SU-DHL-6 (cell line): ENCODE measurements at regions not wholly inside any gene's neighbourhood (a gene's known extent, or its start where the extent isn't known, plus 50 kb on each side); places are given as distances from the start of the nearest gene placed in this dataset.
"Not testable (repeated sequence)": the region's sequence is repeated elsewhere in the genome, so short reads cannot be mapped to it uniquely, and the experiment has no call there.

Source experiments
- CTCF ChIP-seq: fragments of 200-600 bp; sonication (generic); IDR thresholded peaks from one replicate; pipeline ENCODE4 v1.5.1; 2017; ENCODE audit warnings: antibody characterized with exemption, mild to moderate bottlenecking, low read length, moderate library complexity; ENCODE audit not compliant: insufficient read depth, poor library complexity, severe bottlenecking
- EZH2phosphoT487 ChIP-seq: fragments of 200-600 bp; sonication (generic), shearing (Covaris generic); conservative IDR thresholded peaks from 2 replicates; pipeline ENCODE4 v1.6.1; 2018; ENCODE audit warnings: mild to moderate bottlenecking, antibody characterized with exemption, low read length, moderate library complexity, mixed read lengths

DNA sequence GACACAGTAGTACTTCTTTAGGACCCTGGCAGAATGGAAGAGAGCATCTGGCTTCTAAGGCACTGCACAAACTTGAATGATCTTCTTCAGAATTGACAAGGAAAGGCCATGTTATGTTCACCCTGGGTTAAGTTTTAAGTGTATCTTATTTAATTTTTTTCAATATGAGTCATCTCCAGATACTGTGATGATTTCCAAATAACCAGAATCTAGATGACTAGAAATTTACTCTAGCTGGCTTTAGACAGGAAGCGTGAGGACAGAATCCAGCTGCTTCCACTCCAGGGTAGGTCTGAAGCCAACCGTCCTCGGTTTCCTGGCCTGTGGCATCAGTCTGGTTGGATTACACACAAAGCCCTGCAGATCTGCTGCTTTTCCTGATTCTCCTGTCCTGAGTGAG, 370.5 kb downstream of the BCL2L11 start:
- TF ChIP-seq CTCF, EZH2phosphoT487: not testable (repeated sequence)
